HepG2 (cell line): ENCODE measurements at regions not wholly inside any gene's neighbourhood (a gene's known extent, or its start where the extent isn't known, plus 50 kb on each side); places are given as distances from the start of the nearest gene placed in this dataset.

Experiments used
- ATAC-seq: fragments of 200-7000 bp; cut with Tn5 transposase; 3 replicates; pipeline ENCODE4 v1.9.1; 2020; ENCODE audit warnings: mild to moderate bottlenecking, moderate library complexity
- BruUV-seq: library from RNA; stranded (reverse); fragments of 400-500 nt; replicated peaks from 2 replicates; lab custom pipeline; 2021; lab: Mats Ljungman, UMichigan
- CTCF ChIA-PET: fragments of 300-600 bp; formaldehyde crosslinking; extraction: SDS; loops from one replicate; lab custom pipeline; 2021; ENCODE audit warnings: low total read pairs, inconsistent platforms, low intra/inter-chr PET ratio; lab: Yijun Ruan, JAX
- POLR2A ChIA-PET: fragments of 350-600 bp; sonication (Branson Sonifier 250); formaldehyde crosslinking; loops from one replicate; lab custom pipeline; 2020; ENCODE audit warnings: antibody characterized with exemption, inconsistent platforms; lab: Yijun Ruan, JAX
- DNase-seq: peaks from one replicate; pipeline ENCODE4 v3.0.0-alpha.2; 2015; ENCODE audit warnings: low spot score
- FAIRE-seq: peaks from 3 replicates; lab custom pipeline; 2011; peaks lifted over from hg19 to GRCh38; lab: Jason Lieb, UNC
- H2AFZ ChIP-seq: one replicate; pipeline ENCODE4 v1.6.1; 2011; ENCODE audit warnings: low read length, inconsistent platforms
- H3K27ac ChIP-seq: fragments of 300-600 bp; 3 replicates; pipeline ENCODE4 v1.8.0; 2011; ENCODE audit warnings: mixed run types, mild to moderate bottlenecking, mixed read lengths, low read length, inconsistent platforms; ENCODE audit not compliant: insufficient read depth; ENCODE audit errors: extremely low read length
- H3K27me3 ChIP-seq, 2 experiments: fragments of 200-600 bp in 1 of 2; 2 replicates in 1 of 2; 3 replicates in 1 of 2; pipeline versions ENCODE4 v1.6.0 to v1.8.0; 2011; ENCODE audit warnings: low read length in 2 of 2, mild to moderate bottlenecking in 2 of 2, moderate library complexity in 2 of 2, inconsistent platforms in 1 of 2; ENCODE audit not compliant: insufficient read depth in 2 of 2, control insufficient read depth in 1 of 2
- H3K36me3 ChIP-seq, 2 experiments: fragments of 200-600 bp in 1 of 2; replicated peaks in 1 of 2; 2 replicates in 1 of 2; 3 replicates in 1 of 2; pipeline versions ENCODE4 v1.5.1 to v1.8.0; 2011; ENCODE audit warnings: low read length in 2 of 2, inconsistent platforms in 1 of 2; ENCODE audit not compliant: insufficient read depth in 2 of 2, control insufficient read depth in 1 of 2
- H3K4me1 ChIP-seq: 2 replicates; pipeline ENCODE4 v1.5.1; 2012; ENCODE audit warnings: low read length, inconsistent platforms; ENCODE audit not compliant: insufficient read depth
- H3K4me2 ChIP-seq: 2 replicates; pipeline ENCODE4 v1.6.0; 2011; ENCODE audit warnings: low read depth, low read length, inconsistent platforms
- H3K4me3 ChIP-seq, 3 experiments: fragments of 200-600 bp in 1 of 3; sonication (generic), shearing (Covaris generic) in 1 of 3; replicated peaks in 1 of 3; 2 replicates each; pipeline ENCODE4 v1.5.1; 2011 to 2016; ENCODE audit warnings: low read length in 3 of 3, inconsistent platforms in 2 of 3, low read depth in 2 of 3, mild to moderate bottlenecking in 2 of 3, control low read depth in 1 of 3, mixed read lengths in 1 of 3; ENCODE audit not compliant: insufficient read depth in 1 of 3
- H3K79me2 ChIP-seq: one replicate; pipeline ENCODE4 v1.6.1; 2011; ENCODE audit warnings: low read length, inconsistent platforms; ENCODE audit not compliant: insufficient read depth
- H3K9ac ChIP-seq: 2 replicates; pipeline ENCODE4 v1.6.0; 2011; ENCODE audit warnings: mild to moderate bottlenecking, low read depth, low read length, inconsistent platforms; ENCODE audit not compliant: insufficient read depth
- H3K9me3 ChIP-seq: 2 replicates; pipeline ENCODE4 v1.5.1; 2012; ENCODE audit warnings: mild to moderate bottlenecking, low read length
- H4K20me1 ChIP-seq: 2 replicates; pipeline ENCODE4 v1.6.0; 2011; ENCODE audit warnings: inconsistent platforms, mild to moderate bottlenecking, low read length, moderate library complexity; ENCODE audit not compliant: insufficient read depth
- BRCA1 ChIP-seq: sonication (generic); formaldehyde crosslinking; IDR thresholded peaks from 2 replicates; pipeline ENCODE4 v1.4.0; 2020; ENCODE audit warnings: missing genetic modification reagents
- FOSL2 ChIP-seq: sonication (generic); formaldehyde crosslinking; IDR thresholded peaks from 2 replicates; pipeline ENCODE4 v1.4.0; 2020; ENCODE audit warnings: missing genetic modification reagents
- POLR2AphosphoS5 ChIP-seq: IDR thresholded peaks from 2 replicates; pipeline ENCODE4 v1.6.1; 2012; ENCODE audit warnings: low read depth, low read length
- XBP1 ChIP-seq: sonication (generic); formaldehyde crosslinking; IDR thresholded peaks from 2 replicates; pipeline ENCODE4 v1.5.0; 2020; ENCODE audit warnings: missing genetic modification reagents
- ZFYVE20 ChIP-seq: sonication (generic); formaldehyde crosslinking; IDR thresholded peaks from 2 replicates; pipeline ENCODE4 v1.8.0; 2023; ENCODE audit warnings: low read depth, mild to moderate bottlenecking, moderate library complexity, missing genetic modification reagents, borderline replicate concordance
- ZNF484 ChIP-seq: sonication (generic); formaldehyde crosslinking; IDR thresholded peaks from 2 replicates; pipeline ENCODE4 v1.5.1; 2020; ENCODE audit warnings: mild to moderate bottlenecking, low read depth, missing genetic modification reagents, borderline replicate concordance
- ZSCAN31 ChIP-seq: sonication (generic); formaldehyde crosslinking; IDR thresholded peaks from 2 replicates; pipeline ENCODE4 v1.5.0; 2020; ENCODE audit warnings: low read depth, mild to moderate bottlenecking, missing genetic modification reagents
- WGBS: methylation state at CpG from one replicate; pipeline ENCODE4 v1.1.6; 2017; ENCODE audit warnings: low lambda C conversion rate; 5-methylcytosine and 5-hydroxymethylcytosine counted together
- in situ Hi-C: cut with HindIII; loops from 2 replicates; pipeline ENCODE4 v1.10.0; 2017; ENCODE audit warnings: low pct_unique_long_range_greater_than_20kb; ENCODE audit not compliant: extremely low pct_ligation_motif_present
- intact Hi-C: fragments of 100-400 bp; cut with micrococcal nuclease; formaldehyde crosslinking; loops from one replicate; pipeline ENCODE4 v1.10.0; 2022; ENCODE audit not compliant: unreplicated experiment
- TF ChIP-seq, protein P1 (sequence below): sonication (generic); formaldehyde crosslinking; IDR thresholded peaks from 2 replicates; pipeline ENCODE4 v1.9.0; 2021; ENCODE audit warnings: mild to moderate bottlenecking, missing genetic modification reagents
- TF ChIP-seq, protein P2 (sequence below): sonication (generic); formaldehyde crosslinking; IDR thresholded peaks from 2 replicates; pipeline ENCODE4 v1.4.0; 2020; ENCODE audit warnings: missing genetic modification reagents, borderline replicate concordance

DNA sequence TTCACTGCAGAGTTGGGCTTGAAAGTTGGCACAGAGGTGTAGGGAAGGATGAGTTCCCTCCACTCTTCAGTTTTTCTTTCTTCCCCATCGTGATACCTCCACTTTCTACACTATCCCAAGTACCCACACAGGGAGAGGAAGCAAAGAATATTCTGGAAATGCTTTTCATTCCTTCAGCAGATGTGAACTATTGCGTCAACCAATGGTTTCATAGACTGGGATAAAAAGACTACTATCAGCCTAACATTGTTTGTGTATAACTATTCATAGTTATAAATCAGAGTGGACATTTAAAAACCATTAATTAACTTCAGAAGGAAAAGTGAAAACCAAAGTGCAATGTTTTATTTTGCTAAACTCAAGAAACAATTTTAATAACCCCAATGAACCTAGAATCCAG, 63.6 kb upstream of the MAMDC2 start:
- FAIRE-seq (no peak), DNase-seq (no peak), ATAC-seq (no peak)
- ChIA-PET CTCF (no interaction called here), POLR2A (no interaction called here)
- no TSS peak for BruUV-seq
- no peaks in the 10 kb centered on the region for H3K36me3 ChIP-seq
- H3K27ac ChIP-seq = no peak overlapping the region
- no peak overlapping the region for H2AFZ ChIP-seq
- H3K79me2 ChIP-seq = no peaks in the 10 kb centered on the region
- TF ChIP-seq XBP1 (no peak), BRCA1 (no peak), ZNF484 (no peak), POLR2AphosphoS5 (no peak), FOSL2 (CRISPR knock-in tag) (no peak), ZFYVE20 (CRISPR knock-in tag) (no peak), ZSCAN31 (no peak)
- TF ChIP-seq, protein P1, sequence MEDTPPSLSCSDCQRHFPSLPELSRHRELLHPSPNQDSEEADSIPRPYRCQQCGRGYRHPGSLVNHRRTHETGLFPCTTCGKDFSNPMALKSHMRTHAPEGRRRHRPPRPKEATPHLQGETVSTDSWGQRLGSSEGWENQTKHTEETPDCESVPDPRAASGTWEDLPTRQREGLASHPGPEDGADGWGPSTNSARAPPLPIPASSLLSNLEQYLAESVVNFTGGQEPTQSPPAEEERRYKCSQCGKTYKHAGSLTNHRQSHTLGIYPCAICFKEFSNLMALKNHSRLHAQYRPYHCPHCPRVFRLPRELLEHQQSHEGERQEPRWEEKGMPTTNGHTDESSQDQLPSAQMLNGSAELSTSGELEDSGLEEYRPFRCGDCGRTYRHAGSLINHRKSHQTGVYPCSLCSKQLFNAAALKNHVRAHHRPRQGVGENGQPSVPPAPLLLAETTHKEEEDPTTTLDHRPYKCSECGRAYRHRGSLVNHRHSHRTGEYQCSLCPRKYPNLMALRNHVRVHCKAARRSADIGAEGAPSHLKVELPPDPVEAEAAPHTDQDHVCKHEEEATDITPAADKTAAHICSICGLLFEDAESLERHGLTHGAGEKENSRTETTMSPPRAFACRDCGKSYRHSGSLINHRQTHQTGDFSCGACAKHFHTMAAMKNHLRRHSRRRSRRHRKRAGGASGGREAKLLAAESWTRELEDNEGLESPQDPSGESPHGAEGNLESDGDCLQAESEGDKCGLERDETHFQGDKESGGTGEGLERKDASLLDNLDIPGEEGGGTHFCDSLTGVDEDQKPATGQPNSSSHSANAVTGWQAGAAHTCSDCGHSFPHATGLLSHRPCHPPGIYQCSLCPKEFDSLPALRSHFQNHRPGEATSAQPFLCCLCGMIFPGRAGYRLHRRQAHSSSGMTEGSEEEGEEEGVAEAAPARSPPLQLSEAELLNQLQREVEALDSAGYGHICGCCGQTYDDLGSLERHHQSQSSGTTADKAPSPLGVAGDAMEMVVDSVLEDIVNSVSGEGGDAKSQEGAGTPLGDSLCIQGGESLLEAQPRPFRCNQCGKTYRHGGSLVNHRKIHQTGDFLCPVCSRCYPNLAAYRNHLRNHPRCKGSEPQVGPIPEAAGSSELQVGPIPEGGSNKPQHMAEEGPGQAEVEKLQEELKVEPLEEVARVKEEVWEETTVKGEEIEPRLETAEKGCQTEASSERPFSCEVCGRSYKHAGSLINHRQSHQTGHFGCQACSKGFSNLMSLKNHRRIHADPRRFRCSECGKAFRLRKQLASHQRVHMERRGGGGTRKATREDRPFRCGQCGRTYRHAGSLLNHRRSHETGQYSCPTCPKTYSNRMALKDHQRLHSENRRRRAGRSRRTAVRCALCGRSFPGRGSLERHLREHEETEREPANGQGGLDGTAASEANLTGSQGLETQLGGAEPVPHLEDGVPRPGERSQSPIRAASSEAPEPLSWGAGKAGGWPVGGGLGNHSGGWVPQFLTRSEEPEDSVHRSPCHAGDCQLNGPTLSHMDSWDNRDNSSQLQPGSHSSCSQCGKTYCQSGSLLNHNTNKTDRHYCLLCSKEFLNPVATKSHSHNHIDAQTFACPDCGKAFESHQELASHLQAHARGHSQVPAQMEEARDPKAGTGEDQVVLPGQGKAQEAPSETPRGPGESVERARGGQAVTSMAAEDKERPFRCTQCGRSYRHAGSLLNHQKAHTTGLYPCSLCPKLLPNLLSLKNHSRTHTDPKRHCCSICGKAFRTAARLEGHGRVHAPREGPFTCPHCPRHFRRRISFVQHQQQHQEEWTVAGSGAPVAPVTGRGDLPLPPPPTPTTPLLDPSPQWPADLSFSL = no peak
- TF ChIP-seq, protein P2, sequence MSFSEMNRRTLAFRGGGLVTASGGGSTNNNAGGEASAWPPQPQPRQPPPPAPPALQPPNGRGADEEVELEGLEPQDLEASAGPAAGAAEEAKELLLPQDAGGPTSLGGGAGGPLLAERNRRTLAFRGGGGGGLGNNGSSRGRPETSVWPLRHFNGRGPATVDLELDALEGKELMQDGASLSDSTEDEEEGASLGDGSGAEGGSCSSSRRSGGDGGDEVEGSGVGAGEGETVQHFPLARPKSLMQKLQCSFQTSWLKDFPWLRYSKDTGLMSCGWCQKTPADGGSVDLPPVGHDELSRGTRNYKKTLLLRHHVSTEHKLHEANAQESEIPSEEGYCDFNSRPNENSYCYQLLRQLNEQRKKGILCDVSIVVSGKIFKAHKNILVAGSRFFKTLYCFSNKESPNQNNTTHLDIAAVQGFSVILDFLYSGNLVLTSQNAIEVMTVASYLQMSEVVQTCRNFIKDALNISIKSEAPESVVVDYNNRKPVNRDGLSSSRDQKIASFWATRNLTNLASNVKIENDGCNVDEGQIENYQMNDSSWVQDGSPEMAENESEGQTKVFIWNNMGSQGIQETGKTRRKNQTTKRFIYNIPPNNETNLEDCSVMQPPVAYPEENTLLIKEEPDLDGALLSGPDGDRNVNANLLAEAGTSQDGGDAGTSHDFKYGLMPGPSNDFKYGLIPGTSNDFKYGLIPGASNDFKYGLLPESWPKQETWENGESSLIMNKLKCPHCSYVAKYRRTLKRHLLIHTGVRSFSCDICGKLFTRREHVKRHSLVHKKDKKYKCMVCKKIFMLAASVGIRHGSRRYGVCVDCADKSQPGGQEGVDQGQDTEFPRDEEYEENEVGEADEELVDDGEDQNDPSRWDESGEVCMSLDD (CRISPR knock-in tag) = no peak
- H3K27me3 ChIP-seq = 0 out of 5 replicates have a peak, but pooled peaks cover 0 to 3% of the 10 kb centered on the region in 2 experiments
- in situ Hi-C loops = no loop called here
- H3K4me1 ChIP-seq = no peaks in the 10 kb centered on the region
- H4K20me1 ChIP-seq = no peaks in the 10 kb centered on the region
- H3K9me3 ChIP-seq = no peaks in the 10 kb centered on the region
- H3K4me2 ChIP-seq = no peak overlapping the region
- H3K4me3 ChIP-seq = no peak overlapping the region
- intact Hi-C loops = no loop called here
- no peak overlapping the region for H3K9ac ChIP-seq
- 2% methylated on average over 2 of the region's 2 CpGs for WGBS
